H9 (cell line): ENCODE measurements at regions not wholly inside any gene's neighbourhood (a gene's known extent, or its start where the extent isn't known, plus 50 kb on each side); places are given as distances from the start of the nearest gene placed in this dataset.

Experiments used
- DNase-seq: peaks from one replicate; pipeline ENCODE4 v3.0.0-alpha.2; 2017
- H2AFZ ChIP-seq: one replicate; pipeline ENCODE4 v1.6.1; 2013; ENCODE audit warnings: mild to moderate bottlenecking, low read length, control low read depth, moderate library complexity
- H2AK5ac ChIP-seq: 2 replicates; pipeline ENCODE4 v1.6.1; 2013; ENCODE audit warnings: low read length, control low read depth, mixed read lengths; ENCODE audit not compliant: insufficient read length
- H2BK120ac ChIP-seq: one replicate; pipeline ENCODE4 v1.6.1; 2013; ENCODE audit warnings: low read depth, mild to moderate bottlenecking, low read length, control low read depth, inconsistent platforms; ENCODE audit not compliant: poor library complexity, severe bottlenecking
- H2BK12ac ChIP-seq: 2 replicates; pipeline ENCODE4 v1.6.1; 2013; ENCODE audit warnings: low read length, control low read depth, mixed read lengths, low read depth; ENCODE audit not compliant: insufficient read length
- H2BK15ac ChIP-seq: 2 replicates; pipeline ENCODE4 v1.6.1; 2013; ENCODE audit warnings: low read depth, low read length, control low read depth
- H2BK20ac ChIP-seq: one replicate; pipeline ENCODE4 v1.6.1; 2013; ENCODE audit warnings: low read depth, mild to moderate bottlenecking, low read length, control low read depth, inconsistent platforms; ENCODE audit not compliant: poor library complexity, severe bottlenecking
- H2BK5ac ChIP-seq: 2 replicates; pipeline ENCODE4 v1.6.1; 2013; ENCODE audit warnings: low read length, control low read depth, mixed read lengths; ENCODE audit not compliant: insufficient read length
- H3K14ac ChIP-seq: 2 replicates; pipeline ENCODE4 v1.6.1; 2013; ENCODE audit warnings: low read length, control low read depth; ENCODE audit not compliant: insufficient read depth
- H3K18ac ChIP-seq: 2 replicates; pipeline ENCODE4 v1.6.1; 2013; ENCODE audit warnings: low read depth, mild to moderate bottlenecking, mixed read lengths, low read length, control low read depth; ENCODE audit not compliant: insufficient read length
- H3K23ac ChIP-seq: 2 replicates; pipeline ENCODE4 v1.6.1; 2013; ENCODE audit warnings: low read length, control low read depth, mixed read lengths, low read depth; ENCODE audit not compliant: insufficient read length
- H3K23me2 ChIP-seq: 2 replicates; pipeline ENCODE4 v1.6.1; 2013; ENCODE audit warnings: low read depth, mild to moderate bottlenecking, mixed read lengths, low read length, control low read depth; ENCODE audit not compliant: insufficient read length, poor library complexity, severe bottlenecking
- H3K27ac ChIP-seq: 2 replicates; pipeline ENCODE4 v1.5.1; 2013; ENCODE audit warnings: low read length, control low read depth, mixed read lengths, low read depth; ENCODE audit not compliant: insufficient read length
- H3K27me3 ChIP-seq: 2 replicates; pipeline ENCODE4 v1.6.1; 2013; ENCODE audit warnings: low read length, control low read depth, inconsistent platforms; ENCODE audit not compliant: insufficient read depth
- H3K4ac ChIP-seq: 2 replicates; pipeline ENCODE4 v1.6.1; 2013; ENCODE audit warnings: low read depth, mild to moderate bottlenecking, control low read depth, inconsistent platforms, low read length, moderate library complexity
- H3K4me1 ChIP-seq: 2 replicates; pipeline ENCODE4 v1.6.1; 2013; ENCODE audit warnings: low read length, control low read depth, inconsistent platforms; ENCODE audit not compliant: insufficient read depth
- H3K4me2 ChIP-seq: 2 replicates; pipeline ENCODE4 v1.6.1; 2013; ENCODE audit warnings: low read length, control low read depth, mixed read lengths; ENCODE audit not compliant: insufficient read length, insufficient read depth
- H3K56ac ChIP-seq: 2 replicates; pipeline ENCODE4 v1.6.1; 2013; ENCODE audit warnings: low read depth, mild to moderate bottlenecking, mixed read lengths, low read length, control low read depth; ENCODE audit not compliant: insufficient read length
- H3K79me1 ChIP-seq: 2 replicates; pipeline ENCODE4 v1.6.1; 2013; ENCODE audit warnings: low read depth, mild to moderate bottlenecking, moderate library complexity, low read length, control low read depth, inconsistent platforms; ENCODE audit not compliant: insufficient read depth, poor library complexity, severe bottlenecking
- H3K79me2 ChIP-seq: 2 replicates; pipeline ENCODE4 v1.6.1; 2013; ENCODE audit warnings: low read length, control low read depth, inconsistent platforms; ENCODE audit not compliant: insufficient read depth
- H3K9ac ChIP-seq: 2 replicates; pipeline ENCODE4 v1.6.1; 2013; ENCODE audit warnings: low read length, control low read depth, mixed read lengths; ENCODE audit not compliant: insufficient read length; ENCODE audit errors: extremely low read depth
- H3K9me3 ChIP-seq: one replicate; pipeline ENCODE4 v1.6.1; 2013; ENCODE audit warnings: low read depth, low read length, inconsistent platforms; ENCODE audit not compliant: control insufficient read depth
- H3T11ph ChIP-seq: one replicate; pipeline ENCODE4 v1.6.1; 2013; ENCODE audit warnings: mild to moderate bottlenecking, low read length, control low read depth, inconsistent platforms
- H4K20me1 ChIP-seq: one replicate; pipeline ENCODE4 v1.6.1; 2013; ENCODE audit not compliant: control insufficient read depth, insufficient read length, insufficient read depth
- H4K5ac ChIP-seq: 2 replicates; pipeline ENCODE4 v1.6.1; 2013; ENCODE audit warnings: low read depth, mild to moderate bottlenecking, mixed read lengths, low read length, control low read depth; ENCODE audit not compliant: insufficient read length
- H4K8ac ChIP-seq: replicated peaks from 2 replicates; pipeline ENCODE4 v1.6.1; 2013; ENCODE audit warnings: low read length, control low read depth, mixed read lengths, low read depth; ENCODE audit not compliant: insufficient read length
- H4K91ac ChIP-seq: 2 replicates; pipeline ENCODE4 v1.6.1; 2013; ENCODE audit warnings: low read depth, mild to moderate bottlenecking, moderate library complexity, mixed read lengths, low read length, control low read depth; ENCODE audit not compliant: insufficient read length
- H3K27ac Mint-ChIP-seq, 3 experiments: 2 replicates in 2 of 3; 3 replicates in 1 of 3; pipeline ENCODE4 v1.8.0; 2020 to 2021; ENCODE audit warnings: mixed read lengths in 3 of 3, mild to moderate bottlenecking in 1 of 3, moderate library complexity in 1 of 3
- H3K27me3 Mint-ChIP-seq: 2 replicates; pipeline ENCODE4 v1.8.0; 2021; ENCODE audit warnings: low read depth, mild to moderate bottlenecking, moderate library complexity, mixed read lengths
- H3K36me3 Mint-ChIP-seq, 3 experiments: 2 replicates in 2 of 3; 3 replicates in 1 of 3; pipeline ENCODE4 v1.8.0; 2020 to 2021; ENCODE audit warnings: low read depth in 3 of 3, mixed read lengths in 3 of 3; ENCODE audit not compliant: insufficient read depth in 1 of 3
- H3K4me1 Mint-ChIP-seq, 2 experiments: 2 replicates each; pipeline ENCODE4 v1.8.0; 2020; ENCODE audit warnings: mixed read lengths in 2 of 2
- H3K4me3 Mint-ChIP-seq, 2 experiments: 2 replicates in 1 of 2; 3 replicates in 1 of 2; pipeline ENCODE4 v1.8.0; 2020 to 2021; ENCODE audit warnings: mild to moderate bottlenecking in 2 of 2, mixed read lengths in 2 of 2, moderate library complexity in 1 of 2
- H3K9me3 Mint-ChIP-seq, 2 experiments: 2 replicates in 1 of 2; 3 replicates in 1 of 2; pipeline ENCODE4 v1.8.0; 2020; ENCODE audit warnings: mild to moderate bottlenecking in 2 of 2, mixed read lengths in 2 of 2, moderate library complexity in 1 of 2
- WGBS: extraction: QIAGEN DNeasy Blood & Tissue Kit; methylation state at CpG from one replicate; pipeline ENCODE4 v1.1.7; 2013; ENCODE audit warnings: missing lambda C conversion rate, low lambda C conversion rate, mixed read lengths; ENCODE audit not compliant: insufficient read length; ENCODE audit errors: extremely low coverage; 5-methylcytosine and 5-hydroxymethylcytosine counted together
- TF ChIP-seq, protein P1 (sequence below): fragments of 200-600 bp; sonication (generic); conservative IDR thresholded peaks from 3 replicates; pipeline ENCODE4 v1.8.0; 2021; ENCODE audit warnings: antibody characterized with exemption, mild to moderate bottlenecking

DNA sequence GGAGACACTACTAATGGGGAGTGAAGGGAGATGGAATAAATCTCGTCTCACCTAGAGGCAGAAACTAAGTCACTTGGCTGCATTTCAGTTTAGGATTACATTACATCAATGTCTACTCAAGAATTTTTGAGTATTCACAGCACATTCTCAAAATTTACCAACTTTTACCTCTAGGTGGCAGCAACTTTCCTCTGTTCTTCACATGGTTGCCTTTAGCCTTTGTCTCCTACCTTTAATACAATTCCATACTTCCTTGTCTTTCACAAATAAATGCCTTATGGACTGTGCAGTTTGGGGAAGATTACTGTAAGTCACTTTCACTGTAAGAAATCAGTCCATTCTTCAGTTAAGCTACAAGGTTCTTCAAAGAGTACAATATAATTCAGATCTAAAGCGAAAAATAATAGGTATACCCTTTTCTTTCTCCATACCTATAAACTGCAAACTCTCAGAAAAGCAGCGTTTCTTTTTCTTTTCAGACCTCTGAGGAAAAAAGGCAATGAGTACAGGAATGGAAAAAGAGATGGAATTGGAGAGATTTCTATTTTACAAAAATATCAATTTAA, 379.4 kb downstream of the KLF12 start:
- no peaks in the 10 kb centered on the region for H3K79me1 ChIP-seq
- peaks cover 15 to 19% of the 10 kb centered on the region in 2 experiments for H3K4me1 Mint-ChIP-seq
- no peaks in the 10 kb centered on the region for H3K9me3 Mint-ChIP-seq
- no peak overlapping the region for H2BK20ac ChIP-seq
- WGBS = no CpG with 5 or more reads among the region's 3 CpGs
- no peaks in the 10 kb centered on the region for H3K23me2 ChIP-seq
- no peak overlapping the region for H3K9ac ChIP-seq
- TF ChIP-seq, protein P1, sequence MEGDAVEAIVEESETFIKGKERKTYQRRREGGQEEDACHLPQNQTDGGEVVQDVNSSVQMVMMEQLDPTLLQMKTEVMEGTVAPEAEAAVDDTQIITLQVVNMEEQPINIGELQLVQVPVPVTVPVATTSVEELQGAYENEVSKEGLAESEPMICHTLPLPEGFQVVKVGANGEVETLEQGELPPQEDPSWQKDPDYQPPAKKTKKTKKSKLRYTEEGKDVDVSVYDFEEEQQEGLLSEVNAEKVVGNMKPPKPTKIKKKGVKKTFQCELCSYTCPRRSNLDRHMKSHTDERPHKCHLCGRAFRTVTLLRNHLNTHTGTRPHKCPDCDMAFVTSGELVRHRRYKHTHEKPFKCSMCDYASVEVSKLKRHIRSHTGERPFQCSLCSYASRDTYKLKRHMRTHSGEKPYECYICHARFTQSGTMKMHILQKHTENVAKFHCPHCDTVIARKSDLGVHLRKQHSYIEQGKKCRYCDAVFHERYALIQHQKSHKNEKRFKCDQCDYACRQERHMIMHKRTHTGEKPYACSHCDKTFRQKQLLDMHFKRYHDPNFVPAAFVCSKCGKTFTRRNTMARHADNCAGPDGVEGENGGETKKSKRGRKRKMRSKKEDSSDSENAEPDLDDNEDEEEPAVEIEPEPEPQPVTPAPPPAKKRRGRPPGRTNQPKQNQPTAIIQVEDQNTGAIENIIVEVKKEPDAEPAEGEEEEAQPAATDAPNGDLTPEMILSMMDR = peak; percentile 77
- H3K14ac ChIP-seq = no peak overlapping the region
- no peaks in the 10 kb centered on the region; the same call in 1 of the 2 replicates for H3K4me1 ChIP-seq
- H3K27me3 Mint-ChIP-seq = no peaks in the 10 kb centered on the region
- H2AFZ ChIP-seq = no peak overlapping the region
- no peak overlapping the region for H2AK5ac ChIP-seq
- no peak overlapping the region for H4K5ac ChIP-seq
- no peak overlapping the region for H3K4ac ChIP-seq
- no peak overlapping the region for H4K91ac ChIP-seq
- no peaks in the 10 kb centered on the region for H3K9me3 ChIP-seq
- no peak overlapping the region for H2BK15ac ChIP-seq
- no peaks in the 10 kb centered on the region for H4K20me1 ChIP-seq
- H3K4me3 Mint-ChIP-seq = no peak overlapping the region
- H3K27ac ChIP-seq = no peak overlapping the region
- no peaks in the 10 kb centered on the region; a peak in 1 of 7 replicates for H3K36me3 Mint-ChIP-seq
- H3K79me2 ChIP-seq = no peaks in the 10 kb centered on the region
- H3K27me3 ChIP-seq = no peaks in the 10 kb centered on the region
- H2BK5ac ChIP-seq = no peak overlapping the region
- no peak overlapping the region for H3K27ac Mint-ChIP-seq
- no peak overlapping the region for H3K4me2 ChIP-seq
- no peak overlapping the region for H3T11ph ChIP-seq
- H4K8ac ChIP-seq = no peak overlapping the region
- H3K56ac ChIP-seq = no peak overlapping the region
- no peak overlapping the region for H3K18ac ChIP-seq
- no peak overlapping the region for H2BK120ac ChIP-seq
- H3K23ac ChIP-seq = no peak overlapping the region
- no peak overlapping the region for H2BK12ac ChIP-seq
- DNase-seq = no peak
